ENCODE measurements at regions not wholly inside any gene's neighbourhood (a gene's known extent, or its start where the extent isn't known, plus 50 kb on each side); places are given as distances from the start of the nearest gene placed in this dataset.

- Mint-ChIP-seq H3K4me3 (no peak overlapping the region), H3K27me3 (peaks cover 0 to 3% (median 0%) of the 10 kb centered on the region in 5 donors), H3K27ac (peak overlapping the region in 1 of 10 donors; percentile 93), H3K9me3 (no peaks in the 10 kb centered on the region), H3K36me3 (no peaks in the 10 kb centered on the region), H3K4me1 (peaks cover 0 to 17% (median 2%) of the 10 kb centered on the region in 4 donors)
- no peak for DNase-seq
- POLR2A ChIA-PET, result no interaction called here
- no peak for ATAC-seq
These were observed 61.4 kb upstream of the RTN4 start for GRCh38 chr2:55111570-55112228.

GRCh38 chr2:55111230-55111569 lies 60.9 kb upstream of the RTN4 start:
- H3K9me3 Mint-ChIP-seq, result no peaks in the 10 kb centered on the region
- peaks cover 0 to 3% (median 0%) of the 10 kb centered on the region in 5 donors for H3K27me3 Mint-ChIP-seq
- no peaks in the 10 kb centered on the region for H3K36me3 Mint-ChIP-seq
- POLR2A ChIA-PET, result no interaction called here
- H3K4me3 Mint-ChIP-seq, result no peak overlapping the region
- ATAC-seq, result no peak
- H3K4me1 Mint-ChIP-seq, result peaks cover 0 to 17% (median 2%) of the 10 kb centered on the region in 4 donors
- DNase-seq, result no peak
- H3K27ac Mint-ChIP-seq, result peak overlapping the region in 1 of 10 donors; percentile 93

- Mint-ChIP-seq H3K27me3 (peaks cover 0 to 3% (median 0%) of the 10 kb centered on the region in 5 donors), H3K4me1 (peaks cover 0 to 17% (median 2%) of the 10 kb centered on the region in 4 donors), H3K36me3 (no peaks in the 10 kb centered on the region), H3K27ac (no peak overlapping the region), H3K4me3 (no peak overlapping the region), H3K9me3 (no peaks in the 10 kb centered on the region)
- no peak for ATAC-seq
- POLR2A ChIA-PET, result interaction anchor here (0.9 kb wide), 1 partner anchor 10 kb away, joined by 3 read pairs; no protein-coding TSS in a partner anchor
- DNase-seq, result no peak
These were observed 59.1 kb upstream of the RTN4 start for GRCh38 chr2:55109219-55109891.

- peaks cover 0 to 17% (median 2%) of the 10 kb centered on the region in 4 donors for H3K4me1 Mint-ChIP-seq
- no peaks in the 10 kb centered on the region for H3K36me3 Mint-ChIP-seq
- no peak for DNase-seq
- no peak for ATAC-seq
- H3K9me3 Mint-ChIP-seq, result no peaks in the 10 kb centered on the region
- no peak overlapping the region for H3K27ac Mint-ChIP-seq
- no peak overlapping the region for H3K4me3 Mint-ChIP-seq
- H3K27me3 Mint-ChIP-seq, result peaks cover 0 to 3% (median 0%) of the 10 kb centered on the region in 5 donors
- POLR2A ChIA-PET, result interaction anchor here (0.9 kb wide), 1 partner anchor 11 kb away, joined by 3 read pairs; no protein-coding TSS in a partner anchor
These were observed 58.4 kb upstream of the RTN4 start for GRCh38 chr2:55108456-55109160.

GRCh38 chr2:55107436-55107835 lies 57.2 kb upstream of the RTN4 start:
- Mint-ChIP-seq H3K36me3 (no peaks in the 10 kb centered on the region), H3K4me3 (no peak overlapping the region), H3K9me3 (no peaks in the 10 kb centered on the region), H3K27ac (no peak overlapping the region), H3K4me1 (peaks cover 0 to 11% (median 1%) of the 10 kb centered on the region in 4 donors), H3K27me3 (peaks cover 0 to 3% (median 0%) of the 10 kb centered on the region in 5 donors)
- DNase-seq, result no peak
- ATAC-seq, result no peak
- POLR2A ChIA-PET, result no interaction called here

- Mint-ChIP-seq H3K9me3 (no peaks in the 10 kb centered on the region), H3K27me3 (no peaks in the 10 kb centered on the region), H3K4me3 (no peak overlapping the region), H3K36me3 (no peaks in the 10 kb centered on the region), H3K27ac (peak overlapping the region in 1 of 10 donors; percentile 17), H3K4me1 (peaks cover 0 to 4% (median 0%) of the 10 kb centered on the region in 4 donors)
- DNase-seq (no peak), ATAC-seq (no peak)
- POLR2A ChIA-PET, result no interaction called here
These were observed 55.9 kb upstream of the RTN4 start for GRCh38 chr2:55106148-55106547.

- Mint-ChIP-seq H3K9me3 (no peaks in the 10 kb centered on the region), H3K4me1 (peaks cover 0 to 4% (median 0%) of the 10 kb centered on the region in 4 donors), H3K36me3 (no peaks in the 10 kb centered on the region), H3K27ac (no peak overlapping the region), H3K27me3 (no peaks in the 10 kb centered on the region), H3K4me3 (no peak overlapping the region)
- ATAC-seq, result no peak
- POLR2A ChIA-PET, result no interaction called here
- DNase-seq, result no peak
These were observed 55.2 kb upstream of the RTN4 start for GRCh38 chr2:55105456-55105855.

- H3K27me3 Mint-ChIP-seq, result no peaks in the 10 kb centered on the region
- no peak for DNase-seq
- ATAC-seq, result no peak
- H3K4me1 Mint-ChIP-seq, result peaks cover 0 to 6% (median 0%) of the 10 kb centered on the region in 4 donors
- H3K27ac Mint-ChIP-seq, result no peak overlapping the region
- H3K36me3 Mint-ChIP-seq, result no peaks in the 10 kb centered on the region
- POLR2A ChIA-PET, result no interaction called here
- H3K4me3 Mint-ChIP-seq, result no peak overlapping the region
- no peaks in the 10 kb centered on the region for H3K9me3 Mint-ChIP-seq
These were observed 52.8 kb upstream of the RTN4 start for GRCh38 chr2:55103046-55103445.

GRCh38 chr2:55102056-55102812 lies 52.0 kb upstream of the RTN4 start:
- ATAC-seq, result no peak
- H3K4me1 Mint-ChIP-seq, result peaks cover 0 to 6% (median 0%) of the 10 kb centered on the region in 4 donors
- no peak for DNase-seq
- POLR2A ChIA-PET, result no interaction called here
- H3K4me3 Mint-ChIP-seq, result no peak overlapping the region
- no peaks in the 10 kb centered on the region for H3K36me3 Mint-ChIP-seq
- no peaks in the 10 kb centered on the region for H3K27me3 Mint-ChIP-seq
- no peak overlapping the region for H3K27ac Mint-ChIP-seq
- H3K9me3 Mint-ChIP-seq, result no peaks in the 10 kb centered on the region

- Mint-ChIP-seq H3K4me1 (peaks cover 0 to 6% (median 0%) of the 10 kb centered on the region in 4 donors), H3K27ac (no peak overlapping the region), H3K36me3 (no peaks in the 10 kb centered on the region), H3K9me3 (no peaks in the 10 kb centered on the region), H3K4me3 (no peak overlapping the region), H3K27me3 (no peaks in the 10 kb centered on the region)
- DNase-seq, result no peak
- no peak for ATAC-seq
- POLR2A ChIA-PET, result no interaction called here
These were observed 51.2 kb upstream of the RTN4 start for GRCh38 chr2:55101466-55101865.

GRCh38 chr2:55099878-55100820 lies 49.9 kb upstream of the RTN4 start:
- Mint-ChIP-seq H3K27ac (no peak overlapping the region), H3K9me3 (no peaks in the 10 kb centered on the region), H3K36me3 (no peaks in the 10 kb centered on the region)

More at GRCh38 chr2:55099878-55100820, 49.9 kb upstream of the RTN4 start:
- no peak for DNase-seq
- POLR2A ChIA-PET, result interaction anchor here (0.6 kb wide), 2 partner anchors 461 to 1233 kb away, joined by 3 to 4 read pairs; no protein-coding TSS in a partner anchor
- Mint-ChIP-seq H3K27me3 (no peaks in the 10 kb centered on the region), H3K4me3 (no peak overlapping the region), H3K4me1 (peaks cover 0 to 6% (median 0%) of the 10 kb centered on the region in 4 donors)
- ATAC-seq, result no peak
